Stimulated activated CD8-positive, alpha-beta memory T cell treated with anti-CD3 and anti-CD28 coated beads, Interleukin-12 subunit alpha, Interleukin-12 subunit beta, amount 100 ng/mL, for 1 hour (primary cell): ENCODE measurements at regions not wholly inside any gene's neighbourhood (a gene's known extent, or its start where the extent isn't known, plus 50 kb on each side); places are given as distances from the start of the nearest gene placed in this dataset.

Source experiments
- DNase-seq: peaks from one replicate; pipeline ENCODE4 v3.0.0-alpha.2; 2020; ENCODE audit warnings: low read depth

DNA sequence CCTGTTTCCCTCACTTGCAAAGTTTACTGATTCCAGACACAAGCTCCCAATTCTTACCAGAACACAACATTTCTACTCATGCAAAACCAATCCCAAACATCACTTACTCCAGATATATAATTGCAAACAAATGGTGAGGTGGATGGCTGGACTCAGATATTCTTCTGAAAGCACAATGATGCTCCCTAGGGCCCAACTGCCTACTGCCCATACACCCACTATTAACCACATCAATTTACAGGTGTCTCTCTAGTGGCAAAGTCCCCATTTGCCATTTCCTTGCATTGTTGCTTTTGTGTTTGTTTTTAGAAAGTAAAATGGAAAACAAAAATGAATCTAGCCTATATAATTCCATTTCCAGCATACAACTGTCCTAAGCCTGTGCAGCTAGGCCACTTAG lies 320.9 kb upstream of the PRDM1 start:
- DNase-seq: no peak

DNA sequence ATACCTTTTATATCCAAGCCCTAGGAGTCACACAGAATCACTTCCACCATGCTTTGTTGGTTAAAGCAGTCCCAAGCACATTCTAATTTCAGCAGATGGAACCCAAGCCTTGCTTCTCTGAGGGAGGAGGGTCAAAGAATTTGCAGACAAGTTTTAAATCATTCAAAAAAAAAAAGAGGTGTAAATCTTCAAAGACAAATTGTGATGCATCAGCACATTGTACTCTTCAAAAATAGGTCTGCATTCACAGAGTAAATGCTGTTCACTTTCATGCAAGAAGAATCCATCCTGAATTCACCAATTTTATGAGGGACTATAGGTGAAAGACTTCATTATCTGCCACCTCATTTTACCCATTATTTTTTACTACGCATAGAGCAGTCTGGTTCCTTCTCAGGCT lies 321.8 kb upstream of the PRDM1 start:
- DNase-seq: no peak

DNA sequence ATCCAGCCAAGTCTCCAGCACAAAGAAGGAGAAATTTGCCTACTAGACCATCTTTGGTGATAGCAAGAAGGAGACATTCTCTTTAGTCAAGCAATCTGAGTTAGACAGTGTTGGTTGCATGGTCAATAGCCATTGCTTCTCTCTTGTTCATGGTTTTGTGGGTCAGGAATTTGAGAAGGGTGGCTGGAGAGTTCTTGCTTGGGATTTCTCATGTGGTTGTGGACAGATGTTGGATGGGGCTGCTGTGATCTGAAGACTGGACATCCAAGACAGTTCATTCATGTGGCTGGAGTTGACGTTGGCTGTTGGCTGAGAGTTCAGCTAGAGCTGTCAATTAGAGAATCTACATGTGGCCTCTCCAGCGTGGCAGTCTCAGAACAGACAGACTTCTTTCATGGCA lies 322.3 kb upstream of the PRDM1 start:
- no peak for DNase-seq

DNA sequence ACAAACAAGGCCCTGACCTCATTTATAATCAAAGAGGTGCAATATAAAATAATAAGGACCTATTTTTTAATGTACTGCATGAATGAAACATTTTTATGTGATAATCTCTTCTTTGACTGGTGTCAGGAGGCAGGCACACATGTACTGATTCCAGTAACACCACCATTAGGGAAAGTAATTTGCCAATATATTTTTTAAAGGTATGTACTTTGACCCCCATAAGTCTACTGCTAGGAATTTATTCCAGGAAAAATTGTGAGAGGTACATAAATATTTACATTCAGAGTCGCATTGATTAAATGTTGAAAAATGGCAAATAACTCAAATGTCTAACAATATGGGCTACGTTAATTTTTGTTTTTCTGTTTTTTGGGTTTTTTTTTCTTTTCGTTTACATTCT lies 325.4 kb upstream of the PRDM1 start:
- DNase-seq: no peak

DNA sequence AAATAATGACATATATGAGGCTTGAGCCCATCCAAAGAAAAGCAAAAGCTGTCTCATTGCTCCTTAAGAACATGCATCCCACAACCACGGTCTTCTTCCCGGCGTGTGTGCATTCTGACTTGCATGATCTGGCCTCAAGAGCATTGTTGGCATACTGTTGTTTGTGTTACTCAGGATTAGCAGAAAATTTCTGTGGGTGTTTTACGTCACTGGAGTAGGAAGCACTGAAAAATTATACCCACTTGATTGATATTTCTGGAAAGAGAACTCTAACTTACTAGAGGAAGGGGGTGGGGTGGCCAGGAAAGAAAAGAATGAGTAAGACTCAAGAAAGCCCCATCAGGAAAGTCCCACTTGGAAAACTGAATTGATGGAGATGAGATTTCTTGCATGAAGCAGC lies 326.2 kb upstream of the PRDM1 start:
- DNase-seq: no peak

DNA sequence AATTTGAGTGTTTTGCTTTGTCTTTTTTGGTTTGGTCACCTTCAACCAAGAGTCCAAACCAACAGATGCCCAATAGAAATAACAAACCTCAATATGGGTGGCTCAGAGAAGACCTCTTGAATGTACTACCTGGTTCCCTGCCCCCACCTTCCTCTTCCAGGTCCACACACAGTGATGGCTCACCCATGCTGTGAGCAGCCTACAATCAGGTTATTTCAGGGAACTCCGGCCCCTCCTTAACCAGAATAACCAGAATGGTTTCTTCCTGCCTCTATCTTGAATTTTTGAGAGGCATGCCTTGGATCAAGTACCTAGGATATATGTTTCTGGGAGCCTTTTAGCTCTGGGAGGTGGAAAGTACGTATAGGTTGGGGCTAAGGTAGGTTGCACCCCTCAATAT lies 327.1 kb upstream of the PRDM1 start:
- DNase-seq: no peak

DNA sequence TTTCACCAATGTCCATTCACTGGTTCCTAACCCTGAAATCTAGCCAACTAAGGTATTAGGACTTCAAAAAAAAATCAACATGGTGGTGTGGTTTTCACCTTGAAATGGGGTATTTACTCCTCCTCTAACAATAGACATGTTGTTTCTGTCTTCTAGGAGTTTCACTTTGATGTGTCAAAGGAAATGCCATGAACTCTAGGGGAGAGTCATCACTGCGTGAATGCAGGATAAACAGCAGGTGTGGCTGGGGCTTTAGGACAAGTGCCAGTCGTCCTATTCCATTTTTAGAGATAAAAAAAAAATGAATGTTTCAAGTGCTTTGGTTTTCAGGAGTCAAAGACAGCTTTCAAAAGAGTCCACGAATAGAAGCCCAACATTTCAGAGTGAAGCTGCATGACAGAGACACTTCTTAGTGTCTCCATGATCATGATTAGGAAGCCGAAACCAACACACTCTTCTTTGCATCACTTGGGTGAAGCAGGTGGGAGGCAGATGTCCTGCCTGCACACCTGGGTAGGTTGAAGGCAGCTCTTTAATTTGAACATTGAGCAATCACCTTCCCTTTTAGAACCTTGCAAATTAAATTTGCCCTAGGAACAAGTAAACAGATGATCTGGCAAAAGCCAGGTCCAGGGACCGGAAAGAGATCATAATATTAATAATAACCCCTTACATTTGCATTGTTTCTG lies 328.5 kb upstream of the PRDM1 start:
- no peak for DNase-seq

DNA sequence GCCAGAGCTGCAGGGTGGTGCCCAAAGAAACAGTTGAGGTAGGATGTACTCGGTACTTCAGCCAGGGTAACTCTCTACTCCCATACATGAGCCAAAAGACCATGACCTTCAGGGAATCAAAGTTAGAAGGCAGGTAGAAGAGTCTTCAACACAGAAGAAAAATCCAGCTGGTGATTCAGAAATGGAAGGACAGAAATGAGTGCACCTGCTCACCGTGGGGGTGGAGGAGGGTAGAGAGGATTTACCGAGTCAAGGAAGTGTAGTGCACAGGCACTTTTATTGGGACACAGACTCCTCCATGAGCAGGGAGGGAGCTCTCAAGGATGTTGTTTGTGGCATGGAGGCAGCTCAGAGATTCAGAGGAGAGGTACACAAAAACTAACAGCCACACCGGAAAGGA lies 330.3 kb upstream of the PRDM1 start:
- DNase-seq: no peak

DNA sequence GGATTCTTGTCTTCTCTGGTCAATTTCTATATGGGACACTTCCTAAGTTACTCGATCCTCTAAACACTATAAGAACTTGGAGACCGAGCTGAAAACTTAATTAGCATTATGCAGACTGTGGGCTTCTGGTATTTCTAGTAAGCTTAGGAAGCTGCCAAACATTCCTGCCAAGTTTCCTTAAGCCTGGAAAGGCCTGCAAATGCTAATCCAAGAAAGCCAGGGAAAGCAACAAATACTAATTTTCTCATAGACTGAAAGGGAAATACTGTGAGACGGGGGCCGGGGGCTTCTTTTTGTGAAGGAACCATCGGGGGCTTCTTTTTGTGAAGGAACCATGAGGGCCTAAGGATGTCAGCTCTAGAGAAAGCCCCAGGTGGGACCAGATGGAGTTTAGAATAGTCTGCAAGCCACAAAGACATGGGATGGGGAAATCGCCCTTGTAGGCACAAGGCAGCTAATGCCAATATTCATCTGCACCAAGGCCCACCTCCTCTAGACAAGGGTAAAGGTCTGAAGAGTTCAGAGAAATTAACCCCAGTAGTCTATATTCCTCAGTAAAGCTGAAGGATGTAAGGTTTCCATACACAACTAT lies 332.4 kb upstream of the PRDM1 start:
- no peak for DNase-seq

DNA sequence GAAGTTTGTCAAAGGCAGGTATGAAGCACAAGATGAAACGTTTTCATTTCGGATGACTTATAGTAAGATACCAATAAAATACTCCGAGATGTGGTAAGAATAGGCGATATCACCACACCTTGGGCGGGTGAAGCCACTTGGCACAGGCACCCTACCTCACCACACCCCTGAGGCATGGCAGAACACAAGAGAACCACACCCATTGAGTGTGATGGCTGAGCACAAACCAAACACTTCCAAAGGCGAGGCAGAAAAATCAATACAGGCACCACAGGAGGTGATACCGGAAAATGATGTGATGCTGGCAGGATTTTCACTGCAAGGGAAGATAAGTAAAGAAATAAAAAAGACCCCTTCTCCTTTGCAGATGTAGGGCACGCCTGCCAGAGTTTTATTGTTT lies 332.9 kb upstream of the PRDM1 start:
- no peak for DNase-seq

DNA sequence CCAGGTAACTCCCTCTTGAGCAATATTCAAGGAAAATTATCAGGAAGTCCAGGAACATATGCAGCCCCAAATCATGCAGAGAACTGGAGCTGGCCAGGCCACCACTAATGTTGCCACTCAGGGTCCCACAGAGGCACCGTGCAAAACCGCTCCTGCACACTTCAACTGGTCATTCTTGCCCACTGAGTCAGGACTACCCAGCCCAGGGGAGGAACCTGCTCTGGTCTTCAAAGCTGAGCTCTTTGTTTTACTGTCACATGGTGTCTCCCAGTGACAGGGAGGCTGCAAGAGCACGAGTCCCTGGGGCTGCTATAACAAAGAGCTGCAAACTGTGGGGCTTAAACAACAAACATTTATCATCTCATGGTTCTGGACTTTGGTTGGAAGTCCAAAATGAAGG lies 336.0 kb upstream of the PRDM1 start:
- DNase-seq: no peak

DNA sequence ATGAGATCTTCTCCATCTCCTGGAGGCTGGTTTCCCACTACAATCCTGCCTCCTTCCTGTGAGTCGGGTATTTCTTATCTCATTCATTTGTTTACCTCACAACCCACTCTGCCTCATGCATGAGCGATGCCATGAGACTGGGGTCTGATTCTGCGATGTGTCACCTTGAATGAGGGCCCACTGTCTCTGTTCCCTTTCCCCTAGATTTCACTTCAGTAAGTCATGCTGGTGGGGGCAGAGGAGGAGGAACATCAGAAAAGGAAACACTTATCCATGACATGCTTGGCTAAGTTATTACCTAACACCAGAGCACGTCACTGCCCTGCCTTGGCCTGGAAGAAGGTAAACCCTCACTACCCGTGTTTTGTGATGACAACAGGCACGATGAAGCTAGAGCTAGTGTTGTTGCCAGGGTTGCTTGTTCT lies 337.4 kb upstream of the PRDM1 start:
- DNase-seq: no peak

DNA sequence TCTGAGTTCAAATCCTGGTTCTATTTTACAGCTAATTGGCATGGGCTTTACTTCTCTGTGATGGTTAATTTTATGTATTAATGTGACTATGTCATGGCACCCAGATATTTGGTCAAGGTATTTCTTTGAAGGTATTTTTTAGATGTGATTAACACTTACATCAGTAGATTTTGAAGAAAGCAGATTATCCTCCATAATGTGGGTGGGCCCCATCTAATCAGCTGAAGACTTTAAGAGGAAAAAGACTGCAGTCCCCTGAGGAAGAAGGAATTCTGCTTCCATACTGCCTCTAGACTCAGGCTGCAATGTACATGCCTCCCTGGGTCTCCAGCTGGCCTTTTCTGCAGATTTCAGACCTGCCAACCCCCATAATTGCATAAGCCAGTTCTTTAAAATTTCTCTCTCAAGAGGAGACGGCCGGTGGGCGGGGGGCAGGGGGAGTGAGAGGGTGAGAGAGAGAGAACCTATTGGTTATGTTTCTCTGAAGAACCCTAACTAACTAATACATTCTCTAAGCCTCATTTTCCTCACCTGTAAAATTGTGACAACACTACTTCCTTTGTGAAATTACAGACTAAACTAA lies 338.2 kb upstream of the PRDM1 start:
- no peak for DNase-seq

DNA sequence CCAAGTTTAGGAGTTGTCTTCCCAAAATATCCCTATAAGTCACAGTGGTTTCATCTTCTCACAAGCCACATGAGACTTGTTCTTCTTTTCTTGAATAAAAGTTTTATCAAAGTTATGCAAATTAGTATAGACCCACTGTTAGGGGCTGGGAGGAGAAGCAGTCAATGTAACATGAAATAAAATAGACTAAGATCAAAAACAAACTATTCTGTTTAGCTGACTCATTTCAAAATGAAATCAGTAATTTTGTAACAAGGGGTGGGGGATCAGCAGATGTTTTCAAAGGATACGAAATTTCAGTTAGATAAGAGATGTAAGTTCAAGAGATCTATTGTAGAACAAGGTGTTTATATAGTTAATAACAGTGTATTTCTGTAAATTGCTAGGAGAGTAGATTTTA lies 339.6 kb upstream of the PRDM1 start:
- DNase-seq: no peak

DNA sequence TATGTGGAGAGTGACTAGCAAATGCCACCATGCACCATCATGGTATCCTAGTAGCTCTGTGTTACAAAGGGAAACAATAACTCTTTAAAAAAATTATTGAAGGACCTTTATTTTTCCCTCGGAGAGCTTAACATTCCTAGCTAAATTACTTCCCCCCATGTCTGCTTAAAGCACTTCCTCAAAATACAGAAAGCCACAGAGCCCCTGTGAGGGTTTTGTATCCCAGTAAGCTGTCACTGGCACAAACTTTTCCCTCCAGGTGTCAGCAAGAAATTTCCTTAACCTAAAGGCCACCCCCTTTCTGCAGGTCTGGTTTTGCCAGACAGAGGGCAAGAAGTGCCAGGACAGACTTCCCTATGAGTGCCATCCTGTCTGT lies 340.0 kb upstream of the PRDM1 start:
- DNase-seq: no peak

DNA sequence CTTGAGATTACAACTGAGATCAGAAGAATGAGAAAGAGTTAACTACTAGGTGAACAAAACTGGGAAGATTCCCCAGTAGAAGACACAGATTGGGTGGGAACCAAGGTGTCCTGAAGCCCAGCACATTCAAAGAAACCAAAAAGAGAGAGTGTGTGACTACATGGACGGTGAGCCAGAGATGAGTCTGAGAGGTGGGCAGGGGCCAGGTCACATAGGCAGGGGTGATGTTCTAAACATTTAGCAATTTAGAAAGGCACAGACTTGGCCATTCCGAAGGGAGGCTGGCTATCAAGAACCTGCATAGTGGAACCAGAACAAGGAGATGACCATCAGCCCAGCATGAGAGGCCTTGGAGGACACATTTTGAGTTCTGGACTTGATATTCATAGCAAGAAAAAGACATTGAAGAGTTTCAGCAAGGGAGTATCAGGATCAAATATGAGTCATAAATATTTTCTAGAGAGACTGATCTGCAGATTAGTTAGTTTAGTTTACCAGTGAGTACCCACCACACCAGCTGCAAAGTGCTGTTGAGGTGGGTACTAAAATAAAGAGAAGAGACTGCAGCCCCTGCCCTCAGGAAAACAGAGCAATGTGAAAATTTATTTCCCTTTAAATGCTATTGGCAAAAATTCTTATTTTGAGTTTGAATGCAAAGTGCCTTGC lies 340.5 kb upstream of the PRDM1 start:
- DNase-seq: no peak

DNA sequence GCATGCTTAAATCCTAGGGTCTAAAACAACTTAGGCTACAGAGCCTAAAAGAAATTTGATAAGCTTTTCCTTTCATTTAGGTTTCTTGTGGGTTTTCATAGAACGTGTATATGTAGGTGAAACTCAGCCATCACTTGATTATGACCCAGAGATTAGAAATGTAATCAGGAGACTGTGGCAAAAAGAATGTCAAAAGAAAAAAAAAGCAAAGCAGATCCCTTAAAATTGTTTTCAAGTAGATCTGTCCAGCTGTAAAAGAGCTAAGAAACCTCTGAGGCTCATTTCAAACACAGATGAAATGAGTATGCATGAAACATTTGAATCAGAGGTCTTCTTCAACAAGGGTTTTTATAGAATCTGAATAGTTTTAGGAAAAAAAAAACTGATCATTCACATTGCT lies 341.3 kb upstream of the PRDM1 start:
- DNase-seq: no peak

DNA sequence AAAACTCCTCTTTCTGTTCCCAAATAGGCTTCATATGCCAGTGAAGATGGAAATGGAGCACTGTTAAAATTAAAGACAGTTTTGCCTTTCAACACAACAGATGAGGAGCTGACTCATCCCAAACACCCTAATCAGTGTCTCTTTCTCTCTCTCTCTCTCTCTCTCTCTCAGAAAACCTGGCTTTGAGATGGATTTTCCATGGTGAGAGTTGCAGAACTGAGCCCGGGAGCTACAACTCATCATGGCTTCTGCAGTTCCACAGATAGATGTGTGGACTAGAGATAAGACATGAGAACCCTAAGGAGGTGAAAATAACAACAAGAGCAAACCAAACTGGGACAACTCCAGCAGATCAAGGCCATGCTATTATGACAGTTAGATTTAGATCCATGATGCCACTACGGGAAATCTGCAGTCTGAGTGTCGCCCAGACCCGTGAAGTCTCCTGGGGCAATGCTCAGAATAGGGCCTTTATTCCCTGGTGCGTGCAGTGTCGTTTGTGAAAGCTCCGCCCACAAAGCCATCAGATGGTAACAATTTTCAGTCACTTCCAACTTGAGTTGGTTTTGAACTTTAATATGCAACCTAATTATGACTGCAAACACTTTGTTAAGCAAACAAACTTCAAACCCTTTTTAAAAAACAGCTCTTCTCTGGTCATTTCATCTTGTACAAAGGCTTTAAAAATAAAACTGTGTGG lies 338.2 kb upstream of the PREP start:
- no peak for DNase-seq

DNA sequence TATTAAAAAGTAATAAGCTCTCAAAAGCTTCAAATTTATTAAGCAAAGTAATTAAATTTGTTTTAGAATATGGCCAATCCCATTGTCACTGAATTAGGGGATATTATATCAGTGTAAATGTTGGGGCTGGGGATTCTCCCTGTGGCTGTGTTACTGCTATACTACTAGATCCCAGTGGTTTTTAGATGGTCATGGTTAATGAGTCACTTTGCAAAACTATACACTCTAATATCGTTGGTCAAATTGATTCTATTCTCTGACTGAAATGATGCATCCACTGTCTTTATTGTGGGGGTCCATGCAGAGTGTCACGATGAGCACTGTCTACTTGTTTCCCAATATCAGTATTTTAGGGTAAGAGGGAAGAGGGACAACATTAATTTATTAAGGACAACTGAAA lies 336.9 kb upstream of the PREP start:
- no peak for DNase-seq

DNA sequence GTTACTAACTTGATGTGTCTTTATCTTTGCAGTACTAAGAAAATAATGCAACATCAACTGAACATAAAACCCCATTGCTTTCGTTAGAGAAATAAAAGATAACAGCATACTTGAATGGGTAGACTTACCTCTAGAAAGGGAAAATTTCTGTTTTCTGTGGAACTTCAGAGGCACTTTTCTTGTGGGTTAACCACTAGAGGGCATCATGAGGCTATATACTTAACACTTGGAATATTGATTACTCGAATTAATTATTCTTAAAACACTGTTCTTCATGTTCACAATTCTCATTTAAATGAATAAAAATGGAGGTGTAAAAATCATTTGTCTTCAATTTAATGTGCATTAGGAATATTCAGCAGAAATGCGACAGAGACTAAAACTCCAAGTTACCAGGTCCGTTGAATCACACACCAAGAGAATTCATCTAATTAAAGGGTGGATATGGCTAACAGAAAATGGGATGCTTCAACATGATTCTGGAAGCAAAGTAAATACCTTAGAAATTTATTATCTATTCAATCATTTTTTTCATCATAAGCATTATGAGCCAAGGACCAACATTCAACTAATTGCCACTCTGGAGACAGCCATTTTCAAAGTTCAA lies 330.8 kb upstream of the PREP start:
- DNase-seq: no peak

DNA sequence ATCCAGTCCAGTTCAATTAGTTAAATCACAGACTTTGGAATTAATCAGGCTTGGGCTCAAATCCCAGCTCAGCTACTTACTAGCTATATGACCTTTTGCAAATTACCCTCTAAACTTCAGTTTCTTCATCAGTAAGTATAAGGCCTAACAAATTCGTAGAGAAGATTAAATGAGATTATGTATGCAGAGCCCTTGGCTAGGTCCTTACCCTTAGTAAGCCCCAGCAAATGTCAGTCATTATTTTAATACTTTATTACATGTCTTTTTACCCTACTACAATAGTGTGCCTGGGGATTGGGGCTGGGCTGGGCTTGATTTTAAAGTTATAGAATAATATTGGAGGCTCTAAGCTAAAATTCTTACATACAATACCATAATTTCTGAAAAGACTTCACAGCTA lies 326.1 kb upstream of the PREP start:
- DNase-seq: no peak

DNA sequence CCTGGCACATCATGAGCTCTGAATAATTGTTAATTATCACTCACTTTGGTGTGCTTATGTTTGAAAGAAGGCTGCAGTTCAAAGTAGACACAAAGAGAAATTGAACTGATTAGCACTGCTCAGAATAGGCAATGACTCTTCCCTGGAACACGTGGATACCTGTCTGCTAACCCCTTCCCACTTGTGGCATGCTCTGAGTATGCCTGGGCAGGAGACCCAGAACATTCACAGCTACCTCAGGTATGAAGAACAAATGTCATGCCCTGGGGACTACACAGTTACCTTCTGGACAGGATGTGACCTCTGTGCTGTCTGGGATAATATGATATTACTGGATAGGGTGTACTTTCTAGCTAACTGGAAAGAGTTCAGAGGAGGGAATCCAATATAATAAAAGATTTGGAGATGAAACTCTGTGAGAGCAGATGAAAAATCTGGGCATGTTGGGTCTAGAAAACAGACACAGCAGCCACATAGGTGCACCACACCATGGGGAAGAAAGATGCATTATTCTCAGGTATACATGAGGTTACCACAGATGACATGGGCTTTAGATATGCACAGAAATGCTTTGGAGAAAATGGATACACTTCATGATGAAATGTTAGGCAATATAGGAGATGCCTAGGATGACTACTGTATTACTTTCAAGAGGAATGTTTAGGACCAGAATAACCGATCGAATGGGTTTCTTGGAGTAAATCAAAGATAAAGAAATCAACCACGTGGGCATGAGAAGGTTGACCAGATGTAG lies 324.2 kb upstream of the PREP start:
- DNase-seq: no peak
